PFSK-1 (cell line): ENCODE measurements at regions not wholly inside any gene's neighbourhood (a gene's known extent, or its start where the extent isn't known, plus 50 kb on each side); places are given as distances from the start of the nearest gene placed in this dataset.

Experiments
- FOXP2 ChIP-seq: optimal IDR thresholded peaks from 2 replicates; pipeline ENCODE3; 2011; ENCODE audit warnings: borderline replicate concordance, control low read depth, inconsistent platforms; ENCODE audit not compliant: insufficient read depth; ENCODE audit errors: extremely low read length, extremely low read depth
- POLR2AphosphoS5 ChIP-seq: IDR thresholded peaks from 2 replicates; pipeline ENCODE4 v1.6.1; 2012; ENCODE audit warnings: low read depth, mild to moderate bottlenecking, control low read depth, low read length, moderate library complexity
- SIN3A ChIP-seq: IDR thresholded peaks from 2 replicates; pipeline ENCODE4 v1.6.1; 2012; ENCODE audit warnings: mild to moderate bottlenecking, low read length, moderate library complexity, borderline replicate concordance; ENCODE audit not compliant: insufficient read depth
- TAF1 ChIP-seq: IDR thresholded peaks from 2 replicates; pipeline ENCODE4 v1.6.1; 2012; ENCODE audit warnings: low read length, control low read depth, borderline replicate concordance; ENCODE audit not compliant: insufficient read depth
- TF ChIP-seq, protein P1 (sequence below), 2 experiments: IDR thresholded peaks; 2 replicates each; pipeline versions ENCODE4 v1.6.1 to v1.8.0; 2011 to 2012; ENCODE audit warnings: low read depth in 2 of 2, low read length in 2 of 2, control low read depth in 1 of 2, inconsistent platforms in 1 of 2, mild to moderate bottlenecking in 1 of 2, moderate library complexity in 1 of 2; ENCODE audit not compliant: insufficient read depth in 1 of 2

DNA sequence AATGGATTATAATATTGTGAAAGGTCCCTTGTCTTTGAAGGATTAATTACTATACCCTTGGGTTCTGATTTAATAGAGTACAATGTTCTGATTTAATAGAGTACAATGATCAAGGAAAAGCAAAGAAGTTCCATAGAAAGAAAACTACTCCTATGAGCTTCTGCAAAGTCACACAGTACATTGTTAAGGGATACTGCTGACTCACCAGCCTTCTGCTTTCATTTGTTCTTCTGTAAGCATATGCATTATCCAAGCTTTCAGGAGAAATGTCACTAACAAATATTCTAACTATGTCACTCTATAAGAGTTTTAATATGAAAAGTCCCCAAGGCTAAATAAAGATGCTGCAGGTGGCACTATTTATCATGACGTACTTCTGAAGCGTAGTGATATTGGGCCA, 396.7 kb downstream of the RFC3 start:
- TF ChIP-seq SIN3A (no peak), FOXP2 (no peak), TAF1 (no peak), POLR2AphosphoS5 (no peak)
- TF ChIP-seq, protein P1, sequence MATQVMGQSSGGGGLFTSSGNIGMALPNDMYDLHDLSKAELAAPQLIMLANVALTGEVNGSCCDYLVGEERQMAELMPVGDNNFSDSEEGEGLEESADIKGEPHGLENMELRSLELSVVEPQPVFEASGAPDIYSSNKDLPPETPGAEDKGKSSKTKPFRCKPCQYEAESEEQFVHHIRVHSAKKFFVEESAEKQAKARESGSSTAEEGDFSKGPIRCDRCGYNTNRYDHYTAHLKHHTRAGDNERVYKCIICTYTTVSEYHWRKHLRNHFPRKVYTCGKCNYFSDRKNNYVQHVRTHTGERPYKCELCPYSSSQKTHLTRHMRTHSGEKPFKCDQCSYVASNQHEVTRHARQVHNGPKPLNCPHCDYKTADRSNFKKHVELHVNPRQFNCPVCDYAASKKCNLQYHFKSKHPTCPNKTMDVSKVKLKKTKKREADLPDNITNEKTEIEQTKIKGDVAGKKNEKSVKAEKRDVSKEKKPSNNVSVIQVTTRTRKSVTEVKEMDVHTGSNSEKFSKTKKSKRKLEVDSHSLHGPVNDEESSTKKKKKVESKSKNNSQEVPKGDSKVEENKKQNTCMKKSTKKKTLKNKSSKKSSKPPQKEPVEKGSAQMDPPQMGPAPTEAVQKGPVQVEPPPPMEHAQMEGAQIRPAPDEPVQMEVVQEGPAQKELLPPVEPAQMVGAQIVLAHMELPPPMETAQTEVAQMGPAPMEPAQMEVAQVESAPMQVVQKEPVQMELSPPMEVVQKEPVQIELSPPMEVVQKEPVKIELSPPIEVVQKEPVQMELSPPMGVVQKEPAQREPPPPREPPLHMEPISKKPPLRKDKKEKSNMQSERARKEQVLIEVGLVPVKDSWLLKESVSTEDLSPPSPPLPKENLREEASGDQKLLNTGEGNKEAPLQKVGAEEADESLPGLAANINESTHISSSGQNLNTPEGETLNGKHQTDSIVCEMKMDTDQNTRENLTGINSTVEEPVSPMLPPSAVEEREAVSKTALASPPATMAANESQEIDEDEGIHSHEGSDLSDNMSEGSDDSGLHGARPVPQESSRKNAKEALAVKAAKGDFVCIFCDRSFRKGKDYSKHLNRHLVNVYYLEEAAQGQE (IDR thresholded peaks at IDR 0.05; ENCODE audit: insufficient read depth in 1 of 2, low read depth in 2 of 2, low read length in 2 of 2) = no peak

DNA sequence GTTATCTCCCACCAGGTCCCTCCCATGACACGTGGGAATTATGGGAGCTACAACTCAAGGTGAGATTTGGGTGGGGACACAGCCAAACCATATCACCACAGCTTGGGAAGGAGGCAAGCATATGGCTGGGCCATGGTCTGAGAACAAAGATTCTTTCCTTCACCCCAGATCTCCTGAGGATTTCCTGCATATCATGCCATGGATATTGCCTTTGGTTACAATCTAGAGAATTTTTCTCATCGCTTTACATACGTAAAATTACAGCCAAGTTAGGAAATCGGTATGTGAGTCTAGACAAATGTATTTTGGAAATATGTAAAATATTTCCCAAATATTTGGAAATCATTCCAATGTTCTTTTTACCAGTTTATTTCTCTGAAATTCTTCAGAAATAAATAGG, 398.3 kb downstream of the RFC3 start:
- TF ChIP-seq, protein P1 (IDR thresholded peaks at IDR 0.05; ENCODE audit: insufficient read depth in 1 of 2, low read depth in 2 of 2, low read length in 2 of 2) = no peak
- TF ChIP-seq TAF1 (no peak), POLR2AphosphoS5 (no peak), FOXP2 (no peak), SIN3A (no peak)

DNA sequence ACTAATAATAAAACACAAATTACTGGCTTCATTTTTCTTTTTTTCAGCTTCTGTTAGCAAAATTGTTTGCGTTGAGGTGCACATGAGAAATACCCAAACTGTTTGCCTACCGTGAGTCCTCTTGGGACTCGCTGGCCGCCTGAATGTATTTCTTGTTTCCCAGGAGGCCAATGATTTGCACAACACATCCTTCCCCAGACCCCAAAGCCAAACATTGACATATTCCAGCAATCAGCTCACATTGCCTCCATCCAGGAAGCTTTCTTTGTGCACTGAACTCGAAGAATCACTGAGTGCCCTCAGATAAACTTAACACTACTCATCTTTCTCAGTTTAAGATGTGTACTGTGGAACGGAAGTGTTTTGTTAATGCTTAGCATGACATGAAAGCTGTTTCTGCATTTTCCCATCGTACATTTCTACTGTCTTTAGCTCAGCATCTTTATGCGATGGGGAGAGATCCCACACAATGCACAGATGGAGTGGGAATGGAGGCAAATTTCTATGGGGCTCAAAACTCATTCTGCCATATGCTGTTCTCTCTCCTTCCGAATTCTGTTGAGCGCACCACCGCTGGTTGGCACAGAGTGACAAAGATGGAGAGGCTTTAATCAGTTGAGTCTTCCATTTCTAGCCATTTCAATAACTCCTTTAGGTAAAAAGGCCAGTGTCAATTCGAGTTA, 399.5 kb downstream of the RFC3 start:
- no peak for TF ChIP-seq SIN3A
- no peak for TF ChIP-seq POLR2AphosphoS5
- no peak for TF ChIP-seq FOXP2
- TF ChIP-seq, protein P1 (IDR thresholded peaks at IDR 0.05; ENCODE audit: insufficient read depth in 1 of 2, low read depth in 2 of 2, low read length in 2 of 2) = no peak
- TF ChIP-seq TAF1 = no peak

DNA sequence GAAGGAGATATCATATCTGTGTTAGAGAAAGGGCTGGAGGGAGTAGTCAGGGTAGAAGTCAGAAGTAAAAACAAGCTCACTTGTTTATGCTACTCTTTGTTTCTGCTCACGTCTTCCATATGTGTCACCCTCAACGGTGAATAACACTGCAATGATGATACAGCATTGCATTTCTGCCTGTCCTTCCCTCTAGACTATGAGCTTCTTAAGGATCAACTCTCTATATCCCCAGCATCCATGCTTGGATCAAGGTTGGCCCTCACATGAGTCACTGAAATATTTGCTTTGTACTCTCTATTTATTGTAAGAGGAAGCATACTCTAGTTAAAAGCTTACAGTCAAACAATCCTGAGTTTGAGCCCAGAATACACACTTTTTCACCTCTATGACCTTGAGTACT, 406.0 kb downstream of the RFC3 start:
- TF ChIP-seq SIN3A (no peak), TAF1 (no peak), FOXP2 (no peak), POLR2AphosphoS5 (no peak)
- TF ChIP-seq, protein P1 (IDR thresholded peaks at IDR 0.05; ENCODE audit: insufficient read depth in 1 of 2, low read depth in 2 of 2, low read length in 2 of 2) = no peak

DNA sequence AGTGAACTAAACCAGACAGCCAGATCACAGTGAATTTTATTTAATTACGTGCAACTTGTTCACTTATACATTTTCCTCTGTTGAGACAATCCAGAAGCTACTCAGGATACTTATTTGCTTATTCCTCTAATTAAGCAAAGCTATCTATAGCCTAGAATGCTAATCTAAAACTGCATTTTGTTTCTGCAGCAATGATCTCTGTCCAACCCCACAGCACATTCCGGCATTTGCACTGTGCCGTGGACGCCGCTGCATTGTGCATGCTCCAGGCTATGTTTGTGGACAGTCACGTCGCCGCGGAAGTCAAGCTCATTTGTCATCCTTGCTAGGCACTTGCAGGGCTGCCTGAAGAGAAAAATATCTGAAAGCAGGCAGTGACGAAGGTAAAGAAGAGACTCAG, 406.9 kb downstream of the RFC3 start:
- TF ChIP-seq TAF1 (no peak), FOXP2 (no peak), POLR2AphosphoS5 (no peak), SIN3A (no peak)
- TF ChIP-seq, protein P1 (IDR thresholded peaks at IDR 0.05; ENCODE audit: insufficient read depth in 1 of 2, low read depth in 2 of 2, low read length in 2 of 2) = no peak
